ENCODE measurements at regions not wholly inside any gene's neighbourhood (a gene's known extent, or its start where the extent isn't known, plus 50 kb on each side); places are given as distances from the start of the nearest gene placed in this dataset.

- H3K36me3 Mint-ChIP-seq (ENCODE audit: insufficient read depth): peaks cover 1% of the 10 kb centered on the region
- H3K4me3 Mint-ChIP-seq (ENCODE audit: low read depth): no peak overlapping the region
- peaks cover 17% of the 10 kb centered on the region for H3K4me1 Mint-ChIP-seq (ENCODE audit: low read depth)
- no peak for TF ChIP-seq CTCF (IDR thresholded peaks at IDR 0.05; ENCODE audit: unreplicated experiment)
- no peak for DNase-seq (ENCODE audit: low spot score, unreplicated experiment)
- no peaks in the 10 kb centered on the region for H3K27me3 Mint-ChIP-seq
- no peak overlapping the region for H3K27ac Mint-ChIP-seq
- H3K9me3 Mint-ChIP-seq (ENCODE audit: low read depth): peaks cover 24% of the 10 kb centered on the region
These were observed 125.2 kb upstream of the SLC38A2 start for GRCh38 chr12:46497739-46498138.

- Mint-ChIP-seq H3K27ac (peak overlapping the region; percentile 90), H3K4me3 (ENCODE audit: low read depth) (no peak overlapping the region), H3K4me1 (ENCODE audit: low read depth) (peaks cover 27% of the 10 kb centered on the region), H3K9me3 (ENCODE audit: low read depth) (peaks cover 3% of the 10 kb centered on the region), H3K27me3 (no peaks in the 10 kb centered on the region), H3K36me3 (ENCODE audit: insufficient read depth) (no peaks in the 10 kb centered on the region)
- DNase-seq (ENCODE audit: low spot score, unreplicated experiment): no peak
- TF ChIP-seq CTCF (IDR thresholded peaks at IDR 0.05; ENCODE audit: unreplicated experiment): no peak
These were observed 121.9 kb upstream of the SLC38A2 start for GRCh38 chr12:46494424-46494823.

- no peak for TF ChIP-seq CTCF (IDR thresholded peaks at IDR 0.05; ENCODE audit: unreplicated experiment)
- Mint-ChIP-seq H3K36me3 (ENCODE audit: insufficient read depth) (no peaks in the 10 kb centered on the region), H3K4me1 (ENCODE audit: low read depth) (peaks cover 27% of the 10 kb centered on the region), H3K27me3 (no peaks in the 10 kb centered on the region), H3K4me3 (ENCODE audit: low read depth) (no peak overlapping the region), H3K9me3 (ENCODE audit: low read depth) (peaks cover 3% of the 10 kb centered on the region), H3K27ac (no peak overlapping the region)
- DNase-seq (ENCODE audit: low spot score, unreplicated experiment): no peak
These were observed 121.2 kb upstream of the SLC38A2 start for GRCh38 chr12:46493834-46494181.

- H3K9me3 Mint-ChIP-seq (ENCODE audit: low read depth): peaks cover 3% of the 10 kb centered on the region
- no peak for DNase-seq (ENCODE audit: low spot score, unreplicated experiment)
- no peaks in the 10 kb centered on the region for H3K36me3 Mint-ChIP-seq (ENCODE audit: insufficient read depth)
These were observed 120.7 kb upstream of the SLC38A2 start for GRCh38 chr12:46493150-46493833.

GRCh38 chr12:46492471-46493085, 120.0 kb upstream of the SLC38A2 start:
- Mint-ChIP-seq H3K36me3 (ENCODE audit: insufficient read depth) (no peaks in the 10 kb centered on the region), H3K4me1 (ENCODE audit: low read depth) (peaks cover 27% of the 10 kb centered on the region), H3K27ac (peak overlapping the region; percentile 95), H3K9me3 (ENCODE audit: low read depth) (peaks cover 3% of the 10 kb centered on the region), H3K27me3 (no peaks in the 10 kb centered on the region), H3K4me3 (ENCODE audit: low read depth) (no peak overlapping the region)
- no peak for TF ChIP-seq CTCF (IDR thresholded peaks at IDR 0.05; ENCODE audit: unreplicated experiment)
- DNase-seq (ENCODE audit: low spot score, unreplicated experiment): no peak

More at GRCh38 chr12:46493150-46493833, 120.7 kb upstream of the SLC38A2 start:
- H3K4me1 Mint-ChIP-seq (ENCODE audit: low read depth): peaks cover 27% of the 10 kb centered on the region
- no peaks in the 10 kb centered on the region for H3K27me3 Mint-ChIP-seq
- H3K27ac Mint-ChIP-seq: peak overlapping the region; percentile 95
- no peak overlapping the region for H3K4me3 Mint-ChIP-seq (ENCODE audit: low read depth)
- no peak for TF ChIP-seq CTCF (IDR thresholded peaks at IDR 0.05; ENCODE audit: unreplicated experiment)

Measured in progenitor cell of endocrine pancreas (in vitro differentiated cells).